RWPE2 (cell line): ENCODE measurements at regions not wholly inside any gene's neighbourhood (a gene's known extent, or its start where the extent isn't known, plus 50 kb on each side); places are given as distances from the start of the nearest gene placed in this dataset.

ENCODE experiments used
- ATAC-seq: fragments of 200-7000 bp; cut with Tn5 transposase; 3 replicates; pipeline ENCODE4 v1.9.1; 2021; ENCODE audit warnings: low read depth
- DNase-seq: peaks from one replicate; pipeline ENCODE4 v3.0.0-alpha.2; 2020; ENCODE audit warnings: low spot score
- H3K27ac ChIP-seq: fragments of 450-650 bp; 2 replicates; pipeline ENCODE4 v1.5.1; 2017; ENCODE audit warnings: mild to moderate bottlenecking; ENCODE audit not compliant: poor library complexity, severe bottlenecking
- H3K27me3 ChIP-seq: fragments of 250-450 bp; sonication (Bioruptor Pico); 2 replicates; pipeline ENCODE4 v1.5.1; 2021; ENCODE audit warnings: mild to moderate bottlenecking, moderate library complexity; ENCODE audit not compliant: insufficient read depth, poor library complexity, severe bottlenecking
- H3K36me3 ChIP-seq: fragments of 250-450 bp; sonication (Bioruptor Pico); 2 replicates; pipeline ENCODE4 v1.5.1; 2020; ENCODE audit warnings: low read depth, mild to moderate bottlenecking, moderate library complexity
- H3K4me1 ChIP-seq: fragments of 250-450 bp; sonication (Bioruptor Pico); 2 replicates; pipeline ENCODE4 v1.5.1; 2021; ENCODE audit warnings: mild to moderate bottlenecking, moderate library complexity; ENCODE audit not compliant: insufficient read depth, poor library complexity, severe bottlenecking
- H3K4me3 ChIP-seq: fragments of 250-450 bp; sonication (Bioruptor Pico); 2 replicates; pipeline ENCODE4 v1.5.1; 2021; ENCODE audit warnings: mild to moderate bottlenecking, moderate library complexity; ENCODE audit not compliant: severe bottlenecking
- H3K9me3 ChIP-seq: fragments of 250-450 bp; sonication (Bioruptor Pico); 2 replicates; pipeline ENCODE4 v1.5.1; 2021; ENCODE audit warnings: mild to moderate bottlenecking, moderate library complexity; ENCODE audit not compliant: severe bottlenecking
- CTCF ChIP-seq: fragments of 450-650 bp; IDR thresholded peaks from one replicate; pipeline ENCODE4 v1.5.1; 2017; ENCODE audit warnings: mild to moderate bottlenecking, moderate library complexity; ENCODE audit not compliant: poor library complexity, severe bottlenecking

GRCh38 chr11:86193297-86194095 lies 51.1 kb upstream of the EED start:
- peak; percentile 90 for TF ChIP-seq CTCF
- Histone ChIP-seq H3K27ac (peak overlapping the region; percentile 28), H3K4me3 (no peak overlapping the region), H3K27me3 (no peaks in the 10 kb centered on the region), H3K36me3 (no peaks in the 10 kb centered on the region), H3K4me1 (peaks cover 9% of the 10 kb centered on the region), H3K9me3 (no peaks in the 10 kb centered on the region)
- DNase-seq (no peak), ATAC-seq (peak; percentile 100)

GRCh38 chr11:86192519-86193257 lies 51.9 kb upstream of the EED start:
- Histone ChIP-seq H3K9me3 (no peaks in the 10 kb centered on the region), H3K4me3 (no peak overlapping the region), H3K27me3 (no peaks in the 10 kb centered on the region), H3K27ac (peak overlapping the region; percentile 28), H3K36me3 (no peaks in the 10 kb centered on the region), H3K4me1 (peaks cover 9% of the 10 kb centered on the region)
- DNase-seq, result no peak
- ATAC-seq, result no peak
- no peak for TF ChIP-seq CTCF

GRCh38 chr11:86191874-86192273 lies 52.7 kb upstream of the EED start:
- H3K9me3 ChIP-seq, result no peaks in the 10 kb centered on the region
- no peak overlapping the region for H3K27ac ChIP-seq
- H3K4me1 ChIP-seq, result peaks cover 9% of the 10 kb centered on the region
- DNase-seq (no peak), ATAC-seq (no peak)
- no peak overlapping the region for H3K4me3 ChIP-seq
- H3K27me3 ChIP-seq, result no peaks in the 10 kb centered on the region
- TF ChIP-seq CTCF, result no peak
- H3K36me3 ChIP-seq, result no peaks in the 10 kb centered on the region

- ATAC-seq (no peak), DNase-seq (no peak)
- no peaks in the 10 kb centered on the region for H3K36me3 ChIP-seq
- no peaks in the 10 kb centered on the region for H3K27me3 ChIP-seq
- no peak overlapping the region for H3K27ac ChIP-seq
- no peak overlapping the region for H3K4me3 ChIP-seq
- TF ChIP-seq CTCF, result no peak
- peaks cover 18% of the 10 kb centered on the region for H3K4me1 ChIP-seq
- no peaks in the 10 kb centered on the region for H3K9me3 ChIP-seq
Observed at GRCh38 chr11:86187027-86187426, 57.5 kb upstream of the EED start.
